ENCODE measurements at regions not wholly inside any gene's neighbourhood (a gene's known extent, or its start where the extent isn't known, plus 50 kb on each side); places are given as distances from the start of the nearest gene placed in this dataset.

GRCh38 chr5:111017731-111018130 lies 53.8 kb upstream of the TSLP start:
- Mint-ChIP-seq H3K9me3 (no peaks in the 10 kb centered on the region), H3K4me3 (no peak overlapping the region), H3K36me3 (ENCODE audit: low read depth) (no peaks in the 10 kb centered on the region), H3K27ac (no peak overlapping the region), H3K27me3 (no peaks in the 10 kb centered on the region), H3K4me1 (ENCODE audit: low read depth) (no peaks in the 10 kb centered on the region)
- intact Hi-C loops (cut with micrococcal nuclease): no loop called here

Data from dendritic cell treated with granulocyte-macrophage colony-stimulating factor and Interleukin-4, amounts not matched to agents 40 ng/mL and 50 ng/mL, for 4 days (primary cell).